GM18511 (cell line): ENCODE measurements at regions not wholly inside any gene's neighbourhood (a gene's known extent, or its start where the extent isn't known, plus 50 kb on each side); places are given as distances from the start of the nearest gene placed in this dataset.
"Not testable (repeated sequence)": the region's sequence is repeated elsewhere in the genome, so short reads cannot be mapped to it uniquely, and the experiment has no call there.

Experiments used
- ATAC-seq: cut with Tn5 transposase; IDR thresholded peaks from one replicate; pipeline ENCODE4 v1.9.1; 2021; ENCODE audit warnings: mild to moderate bottlenecking, moderate library complexity; ENCODE audit not compliant: unreplicated experiment

DNA sequence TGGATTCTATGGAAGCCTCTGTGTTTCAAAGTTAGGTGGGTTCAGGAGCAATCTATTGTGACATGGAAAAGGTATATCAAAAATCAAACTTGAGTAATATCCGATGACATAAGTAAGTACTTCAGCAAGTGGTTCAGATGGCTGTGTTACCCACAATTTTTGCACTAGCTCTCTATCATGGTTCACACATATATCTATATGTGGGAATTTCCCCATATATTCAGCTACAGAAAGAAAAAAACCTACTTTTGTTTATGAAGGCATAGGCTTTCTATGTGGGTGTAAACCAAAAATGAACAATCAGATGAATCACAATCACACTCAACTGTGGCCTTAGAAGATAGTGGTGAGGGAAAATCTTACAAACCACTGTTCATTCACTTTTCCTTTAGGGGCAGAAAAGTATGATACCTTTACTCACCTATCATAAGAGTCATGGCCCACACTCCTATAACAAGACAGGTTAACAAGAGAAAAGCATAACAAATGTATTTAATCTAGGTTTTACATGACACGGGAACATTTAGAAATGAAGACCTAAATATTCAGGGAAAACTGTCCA, 449.6 kb upstream of the HTR1E start:
- ATAC-seq = no peak

DNA sequence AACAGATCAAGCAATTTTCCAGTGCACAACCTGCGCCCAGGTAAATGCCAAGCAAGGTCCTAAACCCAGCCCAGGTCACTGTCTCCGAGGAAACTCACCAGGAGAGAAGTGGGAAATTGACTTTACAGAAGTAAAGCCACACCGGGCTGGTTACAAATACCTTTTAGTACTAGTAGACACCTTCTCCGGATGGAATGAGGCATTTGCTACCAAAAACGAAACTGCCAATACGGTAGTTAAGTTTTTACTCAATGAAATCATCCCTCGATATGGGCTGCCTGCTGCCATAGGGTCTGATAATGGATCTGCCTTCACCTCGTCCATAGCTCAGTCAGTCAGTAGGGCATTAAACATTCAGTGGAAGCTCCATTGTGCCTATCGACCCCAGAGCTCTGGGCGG, 459.0 kb upstream of the HTR1E start:
- ATAC-seq = not testable (repeated sequence)

DNA sequence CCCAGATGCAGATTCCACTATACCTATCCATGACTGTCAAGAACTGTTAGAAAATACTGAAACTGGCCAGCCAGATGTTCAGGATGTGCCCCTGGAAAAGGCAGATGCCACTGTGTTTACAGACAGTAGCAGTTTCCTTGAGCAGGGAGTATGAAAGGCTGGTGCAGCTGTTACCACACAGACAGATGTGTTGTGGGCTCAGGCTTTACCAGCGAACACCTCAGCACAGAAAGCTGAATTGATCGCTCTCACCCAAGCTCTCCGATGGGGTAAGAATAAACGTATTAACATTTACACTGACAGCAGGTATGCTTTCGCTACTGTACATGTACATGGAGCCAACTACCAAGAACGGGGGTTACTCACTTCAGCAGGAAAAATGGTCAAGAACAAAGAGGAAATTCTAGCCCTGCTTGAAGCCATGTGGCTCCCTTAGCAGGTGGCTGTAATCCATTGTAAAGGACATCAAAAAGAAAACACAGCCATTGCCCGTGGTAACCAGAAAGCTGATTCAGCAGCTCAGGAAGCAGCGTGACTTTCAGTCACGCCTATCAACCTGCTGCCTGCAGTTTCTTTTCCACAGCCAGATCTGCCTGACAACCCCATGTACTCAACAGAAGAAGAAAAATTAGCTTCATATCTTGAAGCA, 459.7 kb upstream of the HTR1E start:
- ATAC-seq = no peak

DNA sequence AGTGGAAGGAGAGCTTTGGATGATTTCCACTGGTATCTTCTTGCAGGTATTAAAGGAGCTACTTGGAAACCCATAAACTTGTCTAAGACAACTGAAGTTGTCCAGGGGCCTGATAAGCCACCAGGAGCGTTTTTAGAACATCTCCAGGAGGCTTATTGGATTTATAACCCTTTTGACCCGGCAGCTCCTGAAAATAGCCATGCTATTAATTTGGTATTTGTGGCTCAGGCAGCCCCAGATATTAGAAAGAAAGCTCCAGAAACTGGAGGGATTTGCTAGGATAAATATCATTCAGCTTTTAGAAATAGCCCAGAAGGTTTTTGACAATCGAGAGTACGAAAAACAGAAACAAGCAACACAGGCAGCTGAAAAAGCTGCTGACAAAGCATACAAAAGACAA, 461.0 kb upstream of the HTR1E start:
- ATAC-seq = no peak

DNA sequence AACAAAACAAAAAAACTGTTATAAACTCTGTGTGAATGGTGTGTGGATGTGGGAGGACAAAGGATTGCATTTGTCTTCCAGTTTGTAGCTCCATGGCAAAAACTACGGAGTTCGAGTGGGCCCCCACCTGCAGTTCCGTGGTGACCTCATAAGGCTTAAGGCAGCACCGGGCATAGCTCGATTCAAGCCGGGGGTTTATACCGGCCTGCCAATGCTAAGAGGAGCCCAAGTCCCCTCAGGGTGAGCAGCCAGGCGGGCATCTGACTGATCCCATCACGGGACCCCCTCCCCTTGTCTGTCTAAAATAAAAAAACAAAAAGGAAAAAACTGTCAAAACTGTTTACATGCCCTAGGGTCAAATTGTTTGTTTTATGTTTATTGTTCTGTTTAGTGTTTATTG, 463.2 kb upstream of the HTR1E start:
- no peak for ATAC-seq

DNA sequence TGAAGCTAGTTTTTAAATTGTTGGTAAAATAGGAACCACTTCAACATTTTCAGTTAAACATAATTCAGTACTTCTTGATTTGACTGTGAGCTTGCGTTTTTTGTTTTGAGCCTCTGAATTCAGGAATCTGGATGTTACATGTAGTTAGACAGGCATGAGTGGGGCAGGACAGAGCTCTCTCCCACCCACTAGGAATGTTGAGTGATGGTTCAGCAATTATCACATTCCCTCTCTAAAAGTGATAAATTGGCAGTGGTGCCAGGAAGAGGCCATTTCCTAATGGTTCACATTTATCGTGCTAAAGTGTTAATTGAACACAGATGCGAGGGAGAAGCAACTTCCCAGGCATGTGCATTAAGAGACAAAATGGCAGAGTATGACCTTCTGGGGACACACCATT, 465.5 kb upstream of the HTR1E start:
- no peak for ATAC-seq

DNA sequence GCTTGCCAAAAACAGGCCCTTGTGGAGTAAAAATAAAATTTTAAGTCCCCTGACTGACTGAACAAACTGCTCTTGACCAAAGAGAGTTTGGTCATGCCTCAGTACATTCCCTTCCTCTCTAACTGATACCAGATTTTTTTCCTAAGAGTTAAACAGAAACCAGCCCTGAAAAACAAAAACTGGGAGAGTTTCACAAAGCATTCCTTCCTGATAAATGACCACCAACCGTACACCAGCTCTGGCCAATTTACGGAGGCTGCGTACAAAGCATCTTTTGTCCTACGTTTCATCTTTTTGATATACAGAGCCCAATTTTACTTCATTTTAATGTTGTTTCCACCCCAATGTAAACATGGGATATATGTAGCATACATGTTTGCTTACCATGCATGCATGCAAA, 477.4 kb upstream of the HTR1E start:
- ATAC-seq = no peak

DNA sequence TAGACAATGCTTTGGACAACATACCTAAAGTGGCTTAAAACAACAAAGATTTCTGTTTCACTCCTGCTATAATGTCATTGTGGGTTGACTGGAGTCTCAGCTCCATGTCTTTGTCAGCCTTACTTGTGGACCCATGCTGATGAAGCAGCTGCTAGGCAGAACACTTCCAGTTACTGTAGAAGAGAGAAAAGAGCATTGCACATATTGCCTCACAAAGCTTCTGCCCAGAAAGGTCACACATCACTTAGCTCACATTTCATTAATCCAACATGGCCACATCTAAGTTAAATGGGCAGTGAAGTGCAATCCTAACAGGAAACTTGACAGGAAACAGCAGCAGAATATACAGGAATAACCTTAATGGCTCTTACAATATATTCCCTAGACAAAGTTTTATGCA, 480.5 kb upstream of the HTR1E start:
- ATAC-seq = no peak

DNA sequence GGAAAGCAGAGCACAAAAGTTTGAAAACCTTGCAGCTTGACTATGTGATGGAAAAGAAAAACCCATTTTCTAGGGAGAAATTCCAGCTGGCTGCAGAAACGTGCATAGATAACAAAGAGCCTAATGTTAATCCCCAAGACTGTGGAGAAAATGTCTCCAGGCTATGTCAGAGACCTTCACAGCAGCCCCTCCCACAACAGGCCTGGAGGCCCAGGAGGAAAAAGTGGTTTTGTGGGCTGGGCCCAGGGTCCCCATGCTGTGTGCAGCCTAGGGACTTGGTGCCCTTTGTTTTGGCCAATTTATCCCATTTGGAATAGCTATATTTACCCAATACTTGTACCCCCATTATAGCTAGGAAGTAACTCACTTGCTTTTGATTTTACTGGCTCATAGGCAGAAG, 484.1 kb upstream of the HTR1E start:
- no peak for ATAC-seq

DNA sequence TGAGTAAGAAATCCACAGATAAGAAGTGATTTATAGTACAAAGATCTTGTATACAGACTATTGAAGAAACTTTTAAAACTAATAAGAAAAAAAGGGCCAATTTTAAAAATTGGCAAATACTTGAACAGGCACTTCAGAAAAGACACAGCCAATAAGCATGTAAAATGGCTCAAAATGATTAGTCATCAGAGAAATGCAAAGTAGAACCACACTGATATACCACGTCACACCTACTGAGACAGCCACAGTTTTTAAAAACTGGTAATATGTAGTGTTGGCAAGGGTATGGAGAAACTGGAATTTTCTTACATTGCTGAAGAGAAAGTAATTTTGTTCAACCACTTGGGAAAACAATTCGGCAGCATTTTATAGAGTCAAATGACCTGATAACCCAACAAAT, 488.9 kb upstream of the HTR1E start:
- ATAC-seq = no peak

DNA sequence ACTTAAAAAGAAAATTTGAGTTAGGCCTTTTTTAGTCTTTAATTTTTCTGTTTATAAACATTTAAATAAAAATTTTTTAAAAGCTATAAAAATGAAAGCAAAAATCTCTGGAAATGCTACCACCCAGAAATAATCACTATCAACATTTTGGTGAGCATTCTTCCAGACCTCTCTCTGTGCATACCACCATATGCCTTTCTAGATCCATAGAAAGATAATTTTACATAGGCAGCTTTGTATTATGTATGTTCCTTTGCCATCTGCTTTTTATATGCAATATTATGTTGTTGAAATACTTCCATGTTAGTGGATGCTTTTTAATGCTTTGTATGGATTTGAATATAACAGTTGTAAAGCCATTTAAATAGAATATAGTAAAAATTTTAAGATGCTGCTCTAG, 496.7 kb upstream of the HTR1E start:
- ATAC-seq = no peak

DNA sequence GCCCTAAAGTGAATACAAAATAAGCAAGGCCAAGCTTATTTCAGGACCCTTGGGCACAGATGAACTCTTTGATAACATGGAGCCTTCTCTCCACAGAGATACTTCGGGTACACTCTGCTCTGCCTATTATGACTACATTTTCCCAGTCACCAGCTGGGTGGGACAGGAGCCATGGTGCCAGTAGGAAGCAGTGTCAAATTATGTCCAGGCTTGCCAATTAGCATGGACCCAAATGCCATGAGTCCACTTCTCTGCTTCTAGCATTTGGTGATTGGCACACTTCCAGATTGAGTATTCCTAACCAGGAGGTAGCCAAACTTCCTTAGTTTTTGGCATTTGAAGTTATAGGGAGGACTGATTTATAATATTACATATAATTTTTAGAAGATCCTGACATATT, 513.8 kb upstream of the HTR1E start:
- no peak for ATAC-seq

DNA sequence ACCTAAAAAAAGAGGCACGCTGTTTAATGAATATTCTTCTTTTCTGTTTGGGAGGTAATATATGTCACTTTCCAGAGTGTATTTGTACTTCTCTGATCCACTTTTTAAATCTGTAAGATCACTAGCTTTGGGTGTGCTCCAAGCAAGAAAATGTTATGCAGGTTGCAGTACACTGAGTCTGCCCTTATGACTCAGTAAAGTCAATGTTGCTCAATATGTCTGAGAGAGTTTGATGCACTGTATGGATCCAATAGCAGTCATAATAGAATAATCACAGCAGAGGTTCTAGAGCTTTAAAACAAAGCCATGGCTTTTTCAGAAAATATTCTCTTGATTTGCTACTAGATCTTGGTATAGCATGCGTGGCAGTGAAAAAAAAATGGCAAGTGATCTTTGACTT, 525.3 kb upstream of the HTR1E start:
- ATAC-seq = no peak

DNA sequence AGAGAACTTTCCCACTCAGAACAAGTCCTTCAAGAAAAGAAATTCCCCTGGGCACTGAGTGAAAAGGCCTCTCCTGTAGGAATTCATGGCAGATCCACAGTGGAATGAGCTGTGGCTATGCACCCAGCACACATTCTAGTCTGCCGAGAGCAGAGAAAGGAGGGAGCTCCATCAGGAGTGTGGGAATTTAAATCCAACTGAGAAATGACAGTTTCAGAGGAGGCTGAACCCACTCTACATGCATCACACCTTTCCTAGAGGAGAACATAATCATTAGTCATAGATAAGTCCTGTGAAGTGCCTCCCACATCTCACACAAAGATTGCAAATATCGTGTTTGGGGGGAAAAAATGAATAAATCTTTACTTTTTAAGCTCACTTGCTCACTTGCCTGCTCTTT, 530.2 kb upstream of the HTR1E start:
- no peak for ATAC-seq

DNA sequence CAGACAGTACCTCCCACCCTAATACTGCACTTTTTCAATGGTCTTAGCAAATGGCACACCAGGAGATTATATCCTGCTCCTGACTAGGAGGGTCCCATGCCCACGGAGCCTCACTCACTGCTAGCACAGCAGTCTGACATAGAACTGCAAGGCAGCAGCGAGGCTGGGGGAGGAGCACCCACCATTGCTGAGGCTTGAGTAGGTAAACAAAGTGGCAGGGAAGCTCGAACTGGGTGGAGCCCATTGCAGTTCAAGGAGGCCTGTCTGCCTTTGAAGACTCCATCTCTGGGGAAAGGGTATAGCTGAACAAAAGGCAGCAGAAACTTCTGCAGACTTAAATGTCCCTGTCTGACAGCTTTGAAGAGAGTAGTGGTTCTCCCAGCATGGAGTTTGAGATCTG, 544.5 kb upstream of the HTR1E start:
- ATAC-seq = not testable (repeated sequence)

DNA sequence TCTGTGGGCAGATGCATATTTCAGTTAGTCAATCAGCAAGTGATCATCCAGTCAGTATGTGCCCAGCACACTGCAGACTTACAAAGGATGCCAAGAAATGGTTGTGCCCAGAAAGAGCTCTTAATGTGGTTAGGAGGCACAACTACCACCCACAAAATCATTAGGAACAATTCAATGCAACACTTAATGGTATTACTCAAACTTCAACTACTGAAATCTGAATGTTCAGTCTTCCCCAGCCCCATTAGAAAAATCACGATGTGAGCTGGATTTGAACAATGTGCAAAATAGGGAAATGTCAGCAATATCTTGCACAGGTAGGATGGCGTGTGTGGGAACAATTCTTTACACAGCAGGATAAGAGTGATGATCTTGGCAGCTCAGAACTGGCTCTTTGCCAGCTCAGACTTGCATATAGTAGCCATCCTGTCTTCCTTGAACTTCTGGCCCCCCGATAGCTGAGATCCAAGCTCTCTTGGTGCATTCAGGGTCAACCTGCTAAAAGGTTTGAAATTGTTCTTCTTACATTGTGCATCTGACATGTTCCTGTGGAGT, 556.7 kb upstream of the HTR1E start:
- no peak for ATAC-seq

DNA sequence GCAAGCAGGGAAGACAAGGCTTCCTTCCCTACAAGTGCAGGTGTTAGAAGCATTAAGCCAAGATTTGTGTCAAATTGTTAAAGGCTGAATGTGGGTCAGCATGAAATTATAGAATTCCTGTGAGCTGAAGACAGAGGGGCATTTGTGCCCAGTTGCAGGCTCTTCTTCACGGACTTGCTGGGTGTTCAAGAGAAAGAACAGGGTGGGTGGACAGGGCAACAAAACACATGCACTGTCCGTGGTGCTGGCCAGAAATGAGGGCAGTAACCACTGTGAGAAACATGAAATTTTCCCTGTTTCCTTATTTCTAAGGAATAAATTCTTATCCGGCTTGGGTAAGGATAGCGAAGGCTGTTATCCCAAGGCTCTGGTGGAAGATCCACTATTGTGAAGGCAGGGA, 579.5 kb upstream of the HTR1E start:
- no peak for ATAC-seq

DNA sequence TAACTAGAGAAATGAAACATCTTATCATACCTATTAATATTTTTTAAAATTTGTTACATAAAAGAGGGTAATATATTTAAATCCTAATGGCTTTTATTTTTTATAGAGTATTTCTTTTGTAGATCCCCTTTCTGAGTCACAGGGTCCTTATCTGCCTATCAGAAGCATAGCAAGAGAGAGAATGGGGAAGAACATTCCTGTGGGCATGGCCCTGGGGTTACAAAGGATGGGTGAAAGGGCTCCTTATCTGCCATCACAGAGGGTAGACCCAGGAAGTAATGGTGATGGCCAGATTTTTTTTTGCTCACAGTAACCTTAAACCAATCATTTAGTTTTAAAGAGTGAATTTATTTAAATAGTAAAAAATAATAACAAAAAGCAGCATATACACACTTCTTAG, 582.1 kb upstream of the HTR1E start:
- no peak for ATAC-seq

DNA sequence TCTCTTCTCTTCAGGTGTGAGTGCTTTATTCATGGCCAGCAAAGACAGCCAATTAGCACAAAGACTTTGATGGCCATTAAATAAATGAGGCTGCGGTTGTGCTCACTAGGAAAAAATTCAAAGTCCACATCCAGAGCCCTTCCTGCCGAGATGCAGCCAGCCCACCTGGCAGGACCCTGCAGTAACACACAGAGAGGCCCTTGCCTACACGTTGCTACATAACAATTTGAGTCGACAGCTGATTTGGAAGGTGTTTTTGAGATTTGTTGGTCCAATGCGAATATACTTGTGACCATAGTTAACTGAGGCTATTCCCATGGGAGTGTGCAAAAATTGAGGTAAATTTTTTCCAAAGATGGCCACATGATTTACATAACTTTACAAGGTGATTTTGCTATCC, 605.4 kb upstream of the HTR1E start:
- no peak for ATAC-seq

DNA sequence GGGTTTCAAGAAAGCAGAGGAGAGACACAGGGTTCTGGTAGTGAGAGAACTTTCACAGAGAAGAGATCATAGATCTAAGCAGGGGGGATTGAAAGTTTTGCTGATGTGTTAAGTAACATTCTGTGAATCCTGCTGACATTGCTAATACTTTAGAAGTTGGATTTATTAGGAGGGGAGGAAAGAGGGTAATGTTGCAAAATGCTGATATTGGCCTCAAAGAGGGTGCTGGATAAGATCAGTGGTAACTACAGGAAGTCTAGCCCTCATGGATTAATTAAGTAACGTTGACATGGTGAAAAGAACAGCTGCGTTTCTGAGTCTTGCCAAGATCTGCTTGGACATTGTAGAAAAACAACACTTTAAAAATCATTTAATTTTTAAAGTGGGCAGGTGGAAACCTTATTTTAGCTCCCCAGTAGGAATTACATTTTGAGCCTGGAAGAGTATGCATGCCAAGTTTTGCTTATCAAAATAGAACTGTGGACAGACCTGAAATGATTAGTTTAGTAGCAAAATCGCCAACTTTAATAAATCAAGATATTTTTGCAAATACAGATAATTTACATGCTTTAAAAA, 606.0 kb upstream of the HTR1E start:
- no peak for ATAC-seq

DNA sequence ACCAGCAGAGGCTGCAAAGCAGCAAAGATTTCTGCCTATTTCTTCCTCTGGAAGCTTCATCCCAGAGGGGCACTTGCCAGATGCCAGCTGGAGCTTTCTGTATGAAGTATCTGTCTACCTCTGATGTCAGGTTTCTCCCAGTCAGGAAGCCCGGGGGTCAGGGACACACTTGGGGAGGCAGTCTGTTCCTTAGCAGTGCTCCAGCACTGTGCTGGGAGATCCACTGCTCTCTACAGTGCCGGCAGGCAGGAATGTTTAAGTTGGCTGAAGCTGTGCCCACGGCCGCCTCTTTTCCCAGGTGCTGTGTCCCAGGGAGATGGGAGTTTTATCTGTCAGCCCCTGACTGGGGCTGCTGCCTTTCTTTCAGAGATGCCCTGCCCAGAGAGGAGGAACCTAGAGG, 631.1 kb upstream of the HTR1E start:
- ATAC-seq = no peak

DNA sequence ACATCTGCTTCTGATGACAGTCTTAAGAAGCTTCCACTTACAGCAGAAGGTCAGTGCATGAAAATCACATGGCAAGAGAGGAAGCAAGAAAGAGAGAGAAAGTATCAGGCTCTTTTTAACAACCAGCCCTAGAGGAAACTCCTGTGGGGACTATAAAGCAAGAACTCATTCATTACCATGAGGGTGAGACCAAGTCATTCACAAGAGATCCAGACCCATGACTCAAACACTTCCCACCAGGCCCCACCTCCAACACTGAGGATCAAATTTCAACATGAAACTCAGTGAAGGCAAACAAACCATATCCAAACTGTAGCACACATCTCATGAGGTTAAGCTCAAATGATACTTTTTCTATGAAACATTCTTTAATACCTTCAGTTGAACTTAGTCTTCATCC, 643.2 kb upstream of the SYNCRIP start:
- no peak for ATAC-seq
